HG03039 (cell line): ENCODE measurements at regions not wholly inside any gene's neighbourhood (a gene's known extent, or its start where the extent isn't known, plus 50 kb on each side); places are given as distances from the start of the nearest gene placed in this dataset.

Experiments
- ATAC-seq: cut with Tn5 transposase; IDR thresholded peaks from one replicate; pipeline ENCODE4 v1.9.1; 2021; ENCODE audit warnings: mild to moderate bottlenecking, moderate library complexity; ENCODE audit not compliant: unreplicated experiment

- no peak for ATAC-seq
Observed at GRCh38 chr13:111448504-111448903, 128.1 kb downstream of the TEX29 start.

GRCh38 chr13:111449041-111449440 is 128.6 kb downstream of the TEX29 start:
- ATAC-seq = no peak

DNA sequence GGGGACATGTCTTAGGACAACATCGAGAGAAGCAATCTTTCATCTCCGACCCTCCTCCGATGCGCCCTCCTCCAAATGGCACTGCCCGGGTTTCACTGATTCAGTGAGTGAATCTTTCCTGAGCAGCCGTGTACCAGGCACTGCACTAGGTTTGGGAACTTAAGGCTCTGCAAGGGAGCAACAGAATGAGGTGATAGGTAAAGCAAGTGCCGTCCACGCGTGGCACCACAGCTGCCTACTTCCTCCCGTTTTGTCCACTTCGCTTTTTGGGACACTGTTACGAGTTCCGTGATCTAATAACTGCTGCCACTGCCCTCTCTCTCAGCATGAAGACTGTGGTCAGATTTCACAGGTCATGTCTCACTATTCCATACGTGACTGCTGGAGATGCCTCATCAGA is 131.0 kb downstream of the TEX29 start:
- ATAC-seq = no peak

DNA sequence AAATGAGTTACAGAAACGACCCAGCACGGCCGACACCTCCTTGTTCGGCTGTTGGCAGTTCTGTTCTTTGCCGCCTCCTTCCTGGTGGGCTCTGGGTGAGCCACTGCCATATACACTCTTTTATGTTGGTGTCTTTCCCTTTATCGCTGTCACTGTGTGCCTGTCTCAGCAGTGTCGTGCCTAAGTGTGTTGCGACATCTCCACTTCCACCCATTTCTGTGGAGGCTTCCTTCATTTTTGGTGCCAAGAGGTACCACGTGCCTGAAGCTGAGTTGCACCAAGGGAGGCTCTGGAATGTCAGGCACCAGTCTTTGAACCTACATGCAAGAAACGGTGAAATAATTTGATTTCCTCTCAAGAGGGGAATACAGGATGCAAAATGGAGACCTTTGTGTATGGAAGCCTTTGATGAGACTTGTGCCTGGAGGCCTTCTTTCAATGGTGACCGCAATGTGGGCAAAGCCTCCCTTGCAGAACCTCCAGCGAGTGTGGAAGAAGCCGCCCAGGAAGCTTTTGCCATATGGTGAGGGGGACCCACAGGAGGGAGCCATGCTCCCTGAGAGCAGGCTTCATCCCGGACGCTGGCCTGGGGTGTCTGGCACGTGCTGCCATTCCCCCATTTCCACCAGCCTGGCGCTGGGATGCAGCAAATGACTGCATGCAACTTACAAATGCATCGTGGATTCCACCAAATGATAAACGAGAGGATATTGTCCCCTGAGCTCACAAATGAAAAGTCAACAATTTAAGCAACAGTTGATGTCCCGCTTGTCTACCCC is 136.2 kb downstream of the TEX29 start:
- ATAC-seq = no peak

- ATAC-seq = no peak
Observed at GRCh38 chr13:111458001-111458531, 137.6 kb downstream of the TEX29 start.

- ATAC-seq = no peak
Observed at GRCh38 chr13:111458739-111459138, 138.3 kb downstream of the TEX29 start.

- ATAC-seq = no peak
Observed at GRCh38 chr13:111459803-111460547, 139.5 kb downstream of the TEX29 start.

DNA sequence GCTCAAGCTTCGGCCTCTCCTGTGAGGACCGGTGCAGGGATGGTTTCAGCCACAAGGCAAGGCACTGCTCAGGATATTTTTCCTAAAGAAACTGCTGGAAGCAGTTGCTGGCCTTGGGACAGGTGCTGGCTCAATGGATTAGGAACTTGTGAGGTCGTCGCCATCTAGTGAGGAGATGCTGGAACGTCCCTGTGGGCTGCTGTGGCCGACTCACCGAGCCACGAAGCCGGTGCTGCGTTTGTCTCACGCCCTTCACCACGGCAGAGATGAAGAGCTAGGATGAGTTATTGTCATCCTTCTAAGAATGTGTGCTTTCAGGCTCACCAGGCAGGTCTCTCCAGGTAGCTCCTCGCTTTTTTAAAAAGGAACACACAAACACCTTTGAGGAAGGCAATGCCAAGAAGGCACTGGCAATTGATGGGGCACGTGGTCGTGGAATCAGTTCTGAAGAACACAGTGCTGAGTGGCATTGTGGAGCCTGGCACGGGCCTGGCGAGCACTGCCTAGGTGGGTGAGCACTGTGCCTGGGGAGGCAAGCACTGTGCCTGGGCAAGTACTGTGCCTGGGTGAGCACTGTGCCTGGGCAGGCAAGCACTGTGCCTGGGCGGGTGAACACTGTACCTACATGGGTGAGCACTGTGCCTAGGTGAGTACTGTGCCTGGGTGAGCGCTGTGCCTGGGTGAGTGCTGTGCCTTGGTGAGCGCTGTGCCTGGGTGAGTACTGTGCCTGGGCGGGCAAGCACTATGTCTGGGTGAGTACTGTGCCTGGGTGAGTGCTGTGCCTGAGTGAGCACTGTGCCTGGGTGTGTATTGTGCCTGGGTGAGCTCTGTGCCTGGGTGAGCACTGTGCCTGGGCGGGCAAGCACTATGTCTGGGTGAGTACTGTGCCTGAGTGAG is 140.4 kb downstream of the TEX29 start:
- ATAC-seq = no peak

GRCh38 chr13:111461445-111462149 is 141.2 kb downstream of the TEX29 start:
- ATAC-seq = no peak

- no peak for ATAC-seq
Observed at GRCh38 chr13:111462221-111462764, 141.9 kb downstream of the TEX29 start.

DNA sequence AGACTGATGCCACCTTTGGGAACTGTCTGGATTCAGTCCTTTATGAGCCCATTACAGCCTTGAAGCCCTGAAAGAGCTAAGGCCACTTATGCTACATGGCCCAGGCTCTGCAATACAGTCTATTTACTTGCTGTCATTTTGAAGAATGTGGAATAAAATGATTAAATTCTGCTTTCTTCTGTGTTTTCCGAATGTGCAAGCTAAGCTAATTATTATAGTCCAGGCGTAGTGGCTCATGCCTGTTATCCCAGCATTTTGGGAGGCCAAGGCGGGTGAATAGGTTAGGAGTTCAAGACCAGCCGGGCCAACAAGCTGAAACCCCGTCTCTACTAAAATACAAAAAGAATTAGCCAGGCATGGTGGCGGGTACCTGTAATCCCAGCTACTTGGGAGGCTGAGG is 142.5 kb downstream of the TEX29 start:
- ATAC-seq = no peak

DNA sequence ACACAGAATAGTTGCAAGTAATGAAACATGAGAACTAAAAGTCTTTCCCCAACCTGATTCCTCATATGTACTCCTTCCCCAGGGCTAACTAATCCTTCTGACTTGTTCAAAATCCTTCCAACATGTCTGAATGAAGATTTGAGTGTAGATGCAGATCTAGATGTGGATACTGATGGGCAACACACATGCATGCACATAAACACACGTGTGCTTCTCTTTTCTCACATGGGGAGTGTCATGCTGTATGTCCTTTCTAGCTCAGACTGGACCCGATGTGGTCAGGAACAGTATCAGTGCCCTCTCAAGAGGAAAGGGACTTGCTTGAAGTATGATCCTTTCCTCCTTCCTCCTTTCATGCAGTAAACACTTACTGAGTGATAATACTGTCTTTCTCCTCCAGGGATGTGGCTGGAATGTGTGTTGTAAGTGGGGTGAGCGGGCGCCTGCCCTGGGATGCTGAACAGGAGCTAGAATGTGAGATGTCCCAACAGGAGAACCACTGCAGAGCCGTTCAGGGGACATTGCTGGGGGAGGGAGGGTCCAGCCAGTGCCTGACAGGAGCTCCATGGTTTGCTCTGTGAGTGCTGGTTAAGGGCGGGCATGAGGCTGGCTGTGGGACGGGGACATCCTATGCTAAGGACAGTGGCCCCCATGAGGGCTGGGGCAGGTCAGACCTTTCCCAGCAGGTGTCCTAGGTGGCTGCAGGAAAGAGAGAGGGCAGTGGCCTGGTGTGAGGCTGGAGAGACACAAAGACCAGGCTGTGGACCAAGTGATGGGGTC is 146.9 kb downstream of the TEX29 start:
- ATAC-seq = no peak

- no peak for ATAC-seq
Observed at GRCh38 chr13:111468037-111468959, 147.9 kb downstream of the TEX29 start.

- ATAC-seq = no peak
Observed at GRCh38 chr13:111469450-111469849, 149.0 kb downstream of the TEX29 start.

- ATAC-seq = no peak
Observed at GRCh38 chr13:111469916-111470506, 149.6 kb downstream of the TEX29 start.

- ATAC-seq = no peak
Observed at GRCh38 chr13:111470933-111471332, 150.5 kb downstream of the TEX29 start.

DNA sequence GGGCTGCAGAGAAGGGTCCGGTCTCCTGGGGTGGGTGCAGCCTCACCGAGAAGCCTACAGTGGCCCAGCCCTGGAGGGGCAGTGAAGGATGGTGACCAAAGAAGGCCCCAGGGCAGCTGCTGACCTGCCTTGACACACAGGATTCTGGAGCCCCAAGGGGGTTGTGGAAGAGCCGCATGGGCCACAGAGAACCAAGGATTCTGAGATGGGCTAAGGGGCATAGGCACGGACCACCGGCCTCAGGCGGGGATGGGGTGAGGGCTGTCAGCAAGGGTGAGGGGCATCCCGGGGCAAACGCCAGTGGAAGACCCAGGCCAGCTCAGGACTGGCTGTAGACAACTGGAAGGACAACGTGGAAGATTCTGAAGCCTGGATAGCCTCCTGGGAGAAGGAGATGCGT is 151.6 kb downstream of the TEX29 start:
- no peak for ATAC-seq
